Tibial artery (tissue), 4 donors: ENCODE measurements at regions not wholly inside any gene's neighbourhood (a gene's known extent, or its start where the extent isn't known, plus 50 kb on each side); places are given as distances from the start of the nearest gene placed in this dataset.

Source experiments
- DNase-seq, 2 donors: peaks; one replicate each; pipeline ENCODE4 v3.0.0-alpha.2; 2019
- H3K27ac ChIP-seq, 2 donors: fragments of 200-600 bp; sonication (generic) in 1 of 2; 1 replicate in 1 of 2; 2 replicates in 1 of 2; pipeline ENCODE4 v1.5.1; 2018 to 2019; ENCODE audit warnings: mild to moderate bottlenecking in 1 of 2
- H3K27me3 ChIP-seq, 2 donors: fragments of 200-600 bp; sonication (generic) in 1 of 2; one replicate each; pipeline versions ENCODE4 v1.5.1 to v1.6.0; 2016 to 2019
- H3K36me3 ChIP-seq, 3 donors: fragments of 200-600 bp; sonication (generic) in 2 of 3; one replicate each; pipeline ENCODE4 v1.5.1; 2016 to 2019; ENCODE audit warnings: mild to moderate bottlenecking in 2 of 3
- H3K4me1 ChIP-seq, 4 donors: fragments of 200-600 bp; sonication (generic) in 2 of 4; 1 replicate in 3 of 4; 2 replicates in 1 of 4; pipeline ENCODE4 v1.5.1; 2016 to 2019
- H3K4me3 ChIP-seq, 2 donors: fragments of 200-600 bp; sonication (generic) in 1 of 2; 1 replicate in 1 of 2; 2 replicates in 1 of 2; pipeline ENCODE4 v1.5.1; 2018 to 2019; ENCODE audit warnings: mild to moderate bottlenecking in 2 of 2
- H3K9me3 ChIP-seq, 3 donors: fragments of 200-600 bp; sonication (generic) in 1 of 3; one replicate each; pipeline ENCODE4 v1.5.1; 2016 to 2019
- intact Hi-C: fragments of 100-400 bp; cut with DNase I; formaldehyde crosslinking; loops from one replicate; pipeline ENCODE4 v1.15.0; 2023; ENCODE audit warnings: low total_unique reads
- TF ChIP-seq, protein P1 (sequence below), 2 experiments: fragments of 200-600 bp in 1 of 2; fragments of 450-650 bp in 1 of 2; IDR thresholded peaks; one replicate each; pipeline ENCODE4 v1.5.1; 2017 to 2019; ENCODE audit warnings: antibody characterized with exemption in 2 of 2, mild to moderate bottlenecking in 1 of 2, moderate library complexity in 1 of 2

- Histone ChIP-seq H3K4me3 (no peak overlapping the region), H3K27me3 (peaks cover 0 to 42% of the 10 kb centered on the region in 2 donors), H3K9me3 (no peaks in the 10 kb centered on the region), H3K27ac (no peak overlapping the region), H3K4me1 (no peaks in the 10 kb centered on the region), H3K36me3 (no peaks in the 10 kb centered on the region)
- no peak for DNase-seq
- intact Hi-C loops = no loop called here
- TF ChIP-seq, protein P1, sequence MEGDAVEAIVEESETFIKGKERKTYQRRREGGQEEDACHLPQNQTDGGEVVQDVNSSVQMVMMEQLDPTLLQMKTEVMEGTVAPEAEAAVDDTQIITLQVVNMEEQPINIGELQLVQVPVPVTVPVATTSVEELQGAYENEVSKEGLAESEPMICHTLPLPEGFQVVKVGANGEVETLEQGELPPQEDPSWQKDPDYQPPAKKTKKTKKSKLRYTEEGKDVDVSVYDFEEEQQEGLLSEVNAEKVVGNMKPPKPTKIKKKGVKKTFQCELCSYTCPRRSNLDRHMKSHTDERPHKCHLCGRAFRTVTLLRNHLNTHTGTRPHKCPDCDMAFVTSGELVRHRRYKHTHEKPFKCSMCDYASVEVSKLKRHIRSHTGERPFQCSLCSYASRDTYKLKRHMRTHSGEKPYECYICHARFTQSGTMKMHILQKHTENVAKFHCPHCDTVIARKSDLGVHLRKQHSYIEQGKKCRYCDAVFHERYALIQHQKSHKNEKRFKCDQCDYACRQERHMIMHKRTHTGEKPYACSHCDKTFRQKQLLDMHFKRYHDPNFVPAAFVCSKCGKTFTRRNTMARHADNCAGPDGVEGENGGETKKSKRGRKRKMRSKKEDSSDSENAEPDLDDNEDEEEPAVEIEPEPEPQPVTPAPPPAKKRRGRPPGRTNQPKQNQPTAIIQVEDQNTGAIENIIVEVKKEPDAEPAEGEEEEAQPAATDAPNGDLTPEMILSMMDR (IDR thresholded peaks at IDR 0.05) = no peak
Measured at GRCh38 chr9:93864032-93864431, 91.1 kb downstream of the BARX1 start.

GRCh38 chr9:93862877-93863545 lies 92.1 kb downstream of the BARX1 start:
- intact Hi-C loops = no loop called here
- H3K27ac ChIP-seq = no peak overlapping the region
- no peaks in the 10 kb centered on the region for H3K36me3 ChIP-seq
- H3K9me3 ChIP-seq = no peaks in the 10 kb centered on the region
- TF ChIP-seq, protein P1 (IDR thresholded peaks at IDR 0.05) = no peak
- no peak overlapping the region for H3K4me3 ChIP-seq
- peaks cover 0 to 51% of the 10 kb centered on the region in 2 donors for H3K27me3 ChIP-seq
- DNase-seq = no peak
- H3K4me1 ChIP-seq = no peaks in the 10 kb centered on the region

GRCh38 chr9:93861736-93862358 lies 93.3 kb downstream of the BARX1 start:
- intact Hi-C loops = no loop called here
- no peak overlapping the region for H3K27ac ChIP-seq
- H3K36me3 ChIP-seq = no peaks in the 10 kb centered on the region
- DNase-seq = no peak
- H3K4me3 ChIP-seq = no peak overlapping the region
- H3K9me3 ChIP-seq = no peaks in the 10 kb centered on the region
- H3K27me3 ChIP-seq = peaks cover 0 to 57% of the 10 kb centered on the region in 2 donors
- no peaks in the 10 kb centered on the region for H3K4me1 ChIP-seq
- TF ChIP-seq, protein P1 (IDR thresholded peaks at IDR 0.05) = no peak

DNA sequence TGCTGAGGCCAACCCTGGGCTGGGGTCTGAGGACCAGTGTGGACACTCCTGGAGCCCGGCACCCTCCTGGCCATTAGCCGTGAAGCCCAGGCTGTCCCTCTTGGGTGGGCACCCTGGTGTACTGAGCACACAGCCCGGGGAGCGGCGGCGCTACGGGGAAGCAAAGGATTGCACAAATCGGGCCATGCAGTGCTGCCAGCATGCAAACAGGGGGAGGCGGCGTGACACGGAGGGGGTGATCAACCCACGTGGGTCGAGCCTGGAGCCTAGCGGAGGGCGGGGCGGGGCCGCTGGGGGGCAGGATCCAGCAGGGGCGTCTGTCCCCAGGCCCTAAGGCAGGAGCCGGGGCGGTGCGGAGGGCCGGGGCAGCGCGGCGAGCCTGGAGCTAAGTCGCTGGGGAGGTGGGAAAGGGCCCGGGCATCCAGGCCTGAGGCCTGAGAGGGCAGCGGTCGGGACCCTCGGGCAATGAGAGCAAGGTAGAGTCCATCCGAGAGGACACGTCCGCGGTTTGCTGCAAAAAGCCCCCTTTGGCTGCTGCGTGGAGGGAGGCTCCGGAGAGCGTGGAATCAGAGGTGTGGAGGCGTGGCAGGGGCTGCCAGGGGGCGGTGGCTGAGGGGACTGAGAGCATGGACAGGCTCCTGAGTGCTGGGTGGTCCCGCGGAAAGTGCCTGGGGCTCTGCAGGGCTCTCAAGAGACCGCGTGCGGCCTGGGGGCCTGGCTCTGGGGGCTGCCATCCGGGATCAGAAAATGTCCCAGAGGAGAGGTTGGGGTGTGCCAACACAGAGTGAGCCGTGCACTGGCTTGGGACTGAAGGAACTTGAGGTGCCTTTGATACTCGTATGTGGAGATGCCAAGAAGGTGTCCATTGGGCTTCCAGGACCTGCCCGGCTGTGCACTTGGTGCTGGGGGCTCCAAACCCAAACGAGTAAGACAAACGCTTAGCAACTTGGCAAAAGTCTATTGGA lies 94.2 kb downstream of the BARX1 start:
- intact Hi-C loops = no loop called here
- H3K27me3 ChIP-seq = peaks cover 0 to 57% of the 10 kb centered on the region in 2 donors
- H3K9me3 ChIP-seq = no peaks in the 10 kb centered on the region
- H3K4me1 ChIP-seq = no peaks in the 10 kb centered on the region
- TF ChIP-seq, protein P1 (IDR thresholded peaks at IDR 0.05) = no peak
- H3K4me3 ChIP-seq = no peak overlapping the region
- DNase-seq = no peak
- no peaks in the 10 kb centered on the region for H3K36me3 ChIP-seq
- H3K27ac ChIP-seq = no peak overlapping the region

- Histone ChIP-seq H3K27ac (no peak overlapping the region), H3K36me3 (no peaks in the 10 kb centered on the region), H3K27me3 (peaks cover 0 to 53% of the 10 kb centered on the region in 2 donors), H3K4me1 (no peaks in the 10 kb centered on the region), H3K4me3 (no peak overlapping the region), H3K9me3 (no peaks in the 10 kb centered on the region)
- TF ChIP-seq, protein P1 (IDR thresholded peaks at IDR 0.05) = no peak
- intact Hi-C loops = no loop called here
- no peak for DNase-seq
Measured at GRCh38 chr9:93859431-93860215, 95.5 kb downstream of the BARX1 start.
